GM21576 (cell line): ENCODE measurements at regions not wholly inside any gene's neighbourhood (a gene's known extent, or its start where the extent isn't known, plus 50 kb on each side); places are given as distances from the start of the nearest gene placed in this dataset.
A peak's percentile ranks its signal among the peaks of the same experiment; 100 is the strongest.
"Not testable (repeated sequence)": the region's sequence is repeated elsewhere in the genome, so short reads cannot be mapped to it uniquely, and the experiment has no call there.

ENCODE experiments used
- ATAC-seq: cut with Tn5 transposase; IDR thresholded peaks from one replicate; pipeline ENCODE4 v1.9.1; 2021; ENCODE audit warnings: mild to moderate bottlenecking, moderate library complexity; ENCODE audit not compliant: unreplicated experiment

DNA sequence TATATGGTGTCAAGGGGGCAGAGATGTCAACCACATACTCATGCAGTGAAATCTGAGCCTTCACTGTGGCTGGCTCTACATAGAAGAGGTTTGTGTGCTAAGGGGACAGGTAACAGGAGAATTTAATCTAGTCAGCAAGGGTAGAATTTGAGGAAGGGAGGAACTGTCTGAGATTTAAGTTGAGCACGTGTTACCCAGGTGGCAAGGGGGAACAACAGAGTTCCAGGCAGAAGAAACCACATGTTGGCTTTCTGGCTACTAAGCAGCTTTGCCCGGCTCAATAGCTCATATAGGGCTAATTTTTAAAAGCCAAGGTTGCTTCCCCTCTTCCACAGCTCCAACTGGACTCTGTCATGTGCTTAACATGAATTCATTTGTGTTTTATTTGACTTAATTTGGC lies 397.6 kb downstream of the EDEM1 start:
- ATAC-seq, result no peak

DNA sequence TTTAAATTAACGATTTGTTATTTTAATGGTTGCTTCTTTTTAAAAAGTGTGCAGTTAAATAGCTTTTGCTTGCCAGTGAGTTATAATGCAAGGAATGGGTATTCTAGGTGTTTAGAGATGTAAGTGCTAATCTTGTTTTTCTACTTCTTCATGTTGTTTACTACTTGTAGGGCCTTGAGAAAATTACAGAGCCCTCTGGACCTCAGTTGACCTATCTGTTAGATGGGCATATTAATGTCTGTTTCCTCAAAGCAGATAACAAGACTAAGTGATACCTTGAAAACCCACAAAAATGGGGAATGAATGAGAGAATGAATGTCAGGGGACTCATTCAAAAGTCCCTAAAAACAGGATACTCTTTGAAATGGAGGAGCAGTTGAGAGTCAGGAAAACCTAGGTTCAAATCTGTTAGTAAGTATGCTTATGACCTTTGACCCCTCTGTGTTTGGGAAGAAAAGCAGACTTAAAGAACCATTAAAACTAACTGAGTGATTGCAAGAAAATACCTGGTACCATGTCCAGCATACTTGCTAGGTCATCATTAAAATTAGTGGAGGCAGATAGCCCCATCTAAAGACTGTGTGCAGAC lies 419.5 kb downstream of the EDEM1 start:
- no peak for ATAC-seq

DNA sequence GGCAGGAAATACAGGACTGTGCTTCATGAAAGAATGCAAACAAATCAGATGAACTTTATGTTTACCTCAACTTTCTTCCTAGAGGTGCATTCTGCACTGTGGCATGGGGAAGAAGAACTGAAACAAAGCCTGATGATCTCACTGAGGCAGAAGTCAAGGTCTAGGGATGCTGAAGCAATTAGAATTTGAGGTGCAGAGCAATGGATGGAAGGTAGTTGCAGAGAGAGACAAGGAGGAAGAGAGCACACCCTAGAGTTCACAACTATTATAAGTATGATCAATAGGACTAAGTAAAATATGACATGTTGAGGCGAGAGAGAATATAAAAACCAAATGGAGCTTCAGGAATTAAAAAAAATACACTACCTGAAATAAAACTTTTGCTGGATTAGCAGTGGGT lies 420.1 kb downstream of the EDEM1 start:
- peak; percentile 49 for ATAC-seq

DNA sequence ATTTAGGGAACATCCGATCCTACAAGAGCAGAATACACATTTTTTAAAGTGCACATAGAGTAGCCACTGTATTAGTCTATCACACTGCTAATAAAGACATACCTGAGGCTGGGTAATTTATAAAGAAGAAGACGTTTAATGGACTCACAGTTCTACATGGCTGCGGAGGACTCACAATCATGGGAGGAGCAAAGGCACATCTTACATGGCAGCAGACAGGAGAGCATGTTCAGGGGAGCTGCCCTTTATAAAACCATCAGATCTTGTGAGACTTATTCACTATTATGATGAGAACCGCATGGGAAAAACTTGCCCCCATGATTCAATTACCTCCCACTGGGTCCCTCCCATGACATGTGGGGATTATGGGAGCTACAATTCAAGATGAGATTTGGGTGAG lies 421.5 kb downstream of the EDEM1 start:
- ATAC-seq, result not testable (repeated sequence)

DNA sequence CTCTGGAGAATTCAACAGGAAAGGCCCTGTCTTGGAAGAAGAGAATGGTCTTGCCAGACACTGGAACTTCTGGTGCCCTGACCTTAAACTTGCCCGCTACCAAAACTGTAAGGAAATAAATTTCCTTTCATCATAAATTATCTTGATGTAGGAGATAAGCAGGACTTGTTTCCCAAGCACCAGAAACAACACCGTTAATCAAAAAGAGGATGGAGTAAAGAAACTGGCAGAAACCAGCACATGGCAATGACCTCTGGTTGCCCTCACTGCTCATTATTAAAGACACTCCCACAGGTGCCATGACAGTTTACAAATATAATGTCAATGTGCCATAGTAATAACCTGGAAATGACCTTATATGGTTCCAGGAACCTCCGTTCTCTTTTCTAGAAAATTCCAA lies 426.1 kb downstream of the EDEM1 start:
- ATAC-seq, result no peak

DNA sequence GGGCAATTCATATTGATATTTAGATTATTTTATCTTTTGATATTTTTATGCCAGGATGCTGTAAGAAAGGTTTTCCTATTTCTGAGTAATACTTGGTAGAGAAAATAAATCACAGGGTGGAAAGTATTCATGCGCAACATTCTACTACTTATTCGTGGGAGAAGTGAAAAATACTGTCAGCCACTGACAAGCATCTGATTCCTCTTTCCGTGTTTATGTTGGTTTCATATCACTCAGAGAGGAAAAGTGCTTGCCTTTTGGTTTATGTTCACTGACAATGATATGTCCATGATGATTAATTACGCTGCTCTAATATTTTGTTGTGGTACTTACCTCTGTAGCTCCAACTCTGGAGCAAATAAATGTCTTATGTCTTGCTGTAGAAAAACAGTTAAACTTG lies 429.4 kb downstream of the EDEM1 start:
- no peak for ATAC-seq

DNA sequence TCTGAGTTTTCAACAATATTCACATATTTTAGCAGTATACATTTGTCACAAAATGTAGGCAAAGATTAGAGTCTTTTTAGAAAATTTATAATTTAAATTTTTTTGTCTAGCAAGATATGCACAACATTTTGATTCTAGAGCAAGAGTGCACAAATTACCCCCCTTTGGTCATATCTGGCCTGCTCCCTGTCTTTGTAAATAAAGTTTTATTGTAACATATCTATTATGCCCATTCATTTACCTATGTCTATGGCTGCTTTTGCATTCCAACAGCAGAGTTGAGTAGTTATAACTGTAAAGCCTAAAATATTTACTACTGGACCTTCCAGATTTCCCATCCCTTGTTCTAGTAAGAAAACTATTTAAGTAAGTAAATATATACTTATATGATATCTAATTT lies 430.7 kb downstream of the EDEM1 start:
- no peak for ATAC-seq

DNA sequence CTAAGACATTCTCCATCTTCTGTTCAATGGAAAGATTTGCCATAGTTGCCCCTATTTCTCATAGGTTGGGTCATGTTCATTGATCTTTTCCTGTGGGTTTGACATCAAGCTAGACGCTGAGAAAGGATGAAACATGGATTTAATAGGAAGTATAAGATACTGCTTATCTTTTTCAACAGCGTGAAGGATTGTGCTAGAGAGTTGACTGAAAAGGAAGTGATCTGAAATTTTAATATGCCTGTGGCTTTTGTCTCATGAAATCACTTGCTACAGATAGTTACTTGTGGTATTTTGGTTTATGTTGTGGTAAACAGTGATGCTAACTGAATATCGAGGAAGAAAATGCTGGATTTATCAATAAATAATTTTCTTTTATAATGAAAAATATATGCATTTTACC lies 442.9 kb downstream of the EDEM1 start:
- ATAC-seq, result no peak

DNA sequence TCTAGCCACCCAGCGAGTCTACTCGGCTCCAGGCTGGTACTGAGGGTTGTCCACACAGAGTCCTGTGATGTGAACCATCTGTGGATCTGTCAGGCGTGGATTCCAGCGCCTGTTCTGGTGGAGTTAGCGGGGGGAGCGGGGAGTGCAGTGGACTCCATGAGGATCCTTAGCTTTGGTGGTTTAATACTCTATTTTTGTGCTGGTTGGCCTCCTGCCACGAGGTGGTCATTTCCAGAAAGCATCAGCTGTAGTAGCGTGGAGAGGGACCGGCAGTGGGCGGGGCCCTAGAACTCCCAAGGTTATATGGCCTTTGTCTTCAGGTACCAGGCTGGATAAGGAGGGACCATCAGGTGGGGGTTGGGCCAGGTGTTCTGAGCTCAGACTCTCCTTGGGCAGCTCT lies 446.5 kb downstream of the EDEM1 start:
- no peak for ATAC-seq

DNA sequence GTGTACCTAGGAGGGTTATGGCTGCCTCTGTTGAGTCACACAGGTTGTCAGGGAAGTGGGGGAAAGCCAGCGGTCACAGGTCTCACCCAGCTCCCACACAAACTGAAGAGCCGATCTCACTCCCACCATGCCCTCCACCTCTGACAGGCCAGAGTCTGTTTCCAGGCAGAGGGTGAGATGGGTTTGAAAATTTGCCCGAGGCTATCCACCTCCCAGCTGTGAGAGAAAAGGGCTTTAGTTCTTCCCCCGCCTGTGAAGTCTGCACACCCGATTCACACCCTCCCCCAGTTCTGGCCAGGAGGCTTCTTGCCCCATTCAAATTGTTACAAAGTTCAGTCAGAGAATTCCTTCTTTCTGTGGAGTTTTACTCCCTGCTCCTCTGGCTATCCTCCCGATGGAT lies 446.9 kb downstream of the EDEM1 start:
- no peak for ATAC-seq

DNA sequence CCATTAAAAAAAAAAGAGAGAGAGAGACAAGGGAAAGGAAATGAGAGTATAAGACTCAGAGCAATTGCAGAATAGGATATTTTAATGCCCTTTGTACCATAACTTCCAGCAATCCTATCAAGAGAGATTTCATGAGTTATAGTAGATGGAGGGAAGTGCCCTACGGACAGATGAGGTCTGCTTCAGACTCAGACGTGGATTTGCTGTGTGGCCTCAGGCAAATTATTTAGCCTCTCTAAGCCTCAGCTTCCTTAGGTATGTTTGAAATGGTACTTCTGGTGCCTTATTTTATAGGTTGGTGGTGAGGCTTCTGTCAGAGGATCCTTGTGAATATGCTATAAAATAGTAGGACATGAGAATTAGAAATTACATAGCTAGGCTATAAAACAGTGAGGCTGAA lies 448.2 kb downstream of the EDEM1 start:
- ATAC-seq, result no peak

DNA sequence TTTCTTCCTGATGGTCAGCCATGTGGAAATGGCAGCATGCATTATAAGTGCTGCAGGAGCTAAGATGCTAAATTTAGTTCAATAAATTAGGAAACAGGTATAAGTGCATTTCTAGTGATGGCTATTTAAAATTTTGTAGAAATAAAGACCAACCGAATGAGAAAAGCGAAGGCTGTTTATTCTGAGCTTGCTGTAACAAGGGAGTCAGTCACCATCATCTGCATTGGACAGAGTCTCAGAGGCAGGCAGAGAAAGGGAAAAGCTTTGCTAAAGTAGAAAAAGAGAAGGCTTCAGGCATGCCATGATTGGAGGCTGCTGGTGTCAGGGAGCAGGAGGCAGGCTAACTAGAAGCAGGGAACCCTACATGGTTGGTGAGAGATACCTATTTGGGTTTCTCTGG lies 451.0 kb downstream of the EDEM1 start:
- no peak for ATAC-seq

DNA sequence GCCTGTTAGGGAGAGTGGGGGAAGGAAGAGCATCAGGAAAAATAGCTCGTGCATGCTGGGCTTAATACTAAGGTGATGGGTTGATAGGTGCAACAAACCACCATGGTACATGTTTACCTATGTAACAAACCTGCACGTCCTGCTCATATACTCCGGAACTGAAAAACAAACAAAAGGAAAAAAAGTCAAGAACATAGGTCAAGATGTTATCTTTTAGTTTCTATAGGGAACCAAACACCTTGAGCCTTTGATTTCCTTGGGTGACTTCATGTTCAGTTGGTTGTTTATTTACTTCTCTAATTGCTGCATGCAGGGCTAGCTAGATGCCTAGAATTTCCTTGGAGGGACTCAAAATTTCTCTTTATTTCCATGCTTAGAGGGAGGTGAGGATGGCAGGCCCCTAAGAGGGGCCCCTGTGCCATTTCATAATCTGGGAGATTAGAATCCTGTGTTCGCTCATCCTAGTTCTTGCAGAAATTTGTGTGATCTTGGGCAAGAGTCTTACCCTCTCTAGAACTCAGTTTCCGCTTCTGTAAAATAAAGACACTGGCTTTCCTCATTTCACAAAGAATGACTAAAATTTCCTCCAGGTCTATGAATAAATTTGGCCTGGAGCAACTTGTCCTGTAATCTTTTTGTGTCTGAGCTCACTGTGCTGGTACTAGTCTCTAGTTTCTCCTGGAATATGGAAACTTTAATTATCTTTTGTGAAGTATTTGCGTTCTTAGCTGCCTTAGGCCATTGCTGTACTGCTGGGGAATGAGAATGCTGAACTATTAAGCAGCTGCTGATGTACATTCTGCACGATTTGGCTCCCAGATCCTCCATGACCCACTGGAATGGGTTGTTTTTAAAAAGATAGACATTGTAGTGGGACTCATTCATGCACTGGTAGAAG lies 457.5 kb downstream of the EDEM1 start:
- ATAC-seq, result no peak

DNA sequence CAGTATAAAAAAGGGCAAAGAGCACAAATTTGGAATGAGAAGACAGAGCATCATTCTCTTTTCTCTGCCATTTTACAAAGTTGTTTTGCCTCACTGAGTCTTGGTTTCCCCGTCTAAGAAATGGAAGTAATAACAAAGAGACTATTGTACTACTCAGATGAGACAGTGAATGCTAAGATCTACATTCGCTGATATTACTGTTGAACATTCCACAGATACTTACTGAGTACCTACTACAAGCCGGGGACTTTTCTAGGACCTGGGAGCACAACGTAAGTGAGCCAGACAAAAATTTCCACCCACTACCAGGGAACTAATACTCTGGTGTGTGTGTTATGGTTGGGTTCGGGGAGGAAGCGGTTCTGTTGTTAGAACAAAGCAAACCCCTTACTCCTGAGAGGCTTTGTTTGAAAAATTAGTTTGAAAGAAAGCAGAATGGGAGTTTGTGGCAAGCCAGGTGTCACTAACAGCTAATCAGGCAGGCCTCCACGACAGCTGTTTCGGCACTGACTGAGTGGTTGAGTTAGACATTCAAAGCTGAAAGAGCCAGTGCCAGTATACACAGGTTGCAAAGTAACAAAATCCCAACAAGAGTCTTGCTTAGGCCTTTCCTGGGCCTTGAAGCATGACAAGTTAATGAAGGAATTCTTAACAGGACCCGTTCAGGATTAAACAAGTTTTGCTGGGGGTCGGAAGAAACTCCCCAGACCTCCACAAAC lies 458.3 kb downstream of the EDEM1 start:
- ATAC-seq, result no peak

DNA sequence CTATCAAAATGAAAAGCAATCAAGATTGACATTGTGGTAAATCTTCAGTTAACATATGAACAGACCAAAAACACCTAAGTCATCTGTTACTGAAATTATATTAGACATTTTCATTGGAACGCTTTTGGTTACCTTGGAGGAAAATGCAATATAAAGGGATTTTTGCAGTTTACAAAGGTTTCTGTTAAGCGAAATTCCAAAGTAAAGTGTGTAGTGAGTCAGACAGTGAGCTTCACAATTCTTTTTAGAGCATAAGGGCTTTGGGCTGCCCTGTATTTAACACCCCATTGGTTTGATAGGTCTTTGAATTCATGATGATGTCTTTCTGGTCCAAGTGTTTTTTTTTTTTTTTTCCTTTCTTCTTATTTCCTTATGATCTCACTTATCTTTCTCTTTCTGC lies 462.8 kb downstream of the EDEM1 start:
- no peak for ATAC-seq

DNA sequence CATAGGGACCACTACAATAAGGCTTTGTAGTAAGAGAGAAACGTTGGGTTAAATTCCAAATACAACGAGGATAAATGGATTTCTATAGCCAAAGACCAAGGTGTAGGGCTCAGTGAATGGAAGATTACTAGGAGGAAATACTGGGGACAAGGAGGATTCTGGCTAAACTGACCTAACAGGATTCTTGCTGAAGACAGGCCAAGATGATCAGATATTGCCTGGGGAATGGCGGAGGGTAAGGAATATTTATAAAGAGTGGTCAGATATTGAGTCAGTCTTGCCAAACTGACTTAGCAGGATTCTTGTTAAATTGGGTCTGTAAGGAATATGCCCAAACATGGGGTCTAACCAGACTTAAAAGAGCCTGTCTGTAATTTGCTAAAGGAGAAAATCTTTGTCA lies 463.8 kb downstream of the EDEM1 start:
- ATAC-seq, result no peak

DNA sequence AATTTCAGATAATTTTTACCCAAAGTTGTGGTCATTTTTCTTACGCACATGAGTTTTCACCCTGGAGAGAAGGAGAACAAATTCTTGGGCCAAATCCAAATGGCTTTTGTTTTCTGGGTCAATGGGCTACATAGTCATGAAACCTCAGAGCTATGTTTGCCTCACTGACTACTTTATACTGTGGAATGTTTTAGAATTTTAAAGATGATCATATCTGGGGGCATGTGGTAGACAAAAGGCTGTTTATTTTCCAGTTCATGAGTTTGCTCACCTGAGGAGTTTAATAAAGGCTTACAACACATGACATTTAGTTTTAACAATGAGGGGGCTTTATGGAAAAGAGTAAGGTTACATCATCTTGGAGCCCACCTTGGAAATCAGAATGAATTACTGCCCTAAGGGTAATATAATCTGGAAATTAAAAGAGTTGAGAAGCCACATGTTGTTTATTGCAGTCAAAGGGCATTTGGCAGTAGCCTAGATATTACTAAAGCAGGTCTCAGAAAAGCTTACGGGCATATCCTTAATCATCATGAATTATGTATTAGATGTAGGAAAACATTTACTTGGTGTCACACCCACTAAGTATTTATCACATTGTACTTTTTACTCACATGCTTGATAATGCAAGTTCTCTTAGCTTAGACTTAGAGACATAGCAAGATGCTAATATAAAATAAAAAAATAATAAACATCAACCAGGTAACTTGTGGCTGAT lies 466.1 kb downstream of the EDEM1 start:
- no peak for ATAC-seq

DNA sequence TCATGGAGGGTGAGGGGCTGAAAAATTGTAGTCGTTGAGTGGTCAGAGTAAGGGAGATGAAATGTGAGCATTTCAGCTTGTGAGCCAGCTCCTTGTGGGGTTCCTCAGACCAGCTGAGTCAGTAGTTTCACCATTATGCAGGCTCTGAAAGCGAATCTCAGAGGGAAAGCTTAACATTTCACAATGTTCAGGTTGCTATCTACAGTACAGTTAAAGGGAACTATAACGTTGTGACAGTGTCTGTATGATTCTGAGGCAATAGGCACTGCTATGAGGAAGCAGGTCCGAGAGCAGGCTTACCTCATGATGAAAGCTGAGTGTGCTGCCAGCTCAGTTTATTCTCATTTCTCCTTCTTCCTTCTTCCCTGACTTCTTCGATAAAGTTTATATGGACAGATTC lies 469.6 kb downstream of the EDEM1 start:
- no peak for ATAC-seq

DNA sequence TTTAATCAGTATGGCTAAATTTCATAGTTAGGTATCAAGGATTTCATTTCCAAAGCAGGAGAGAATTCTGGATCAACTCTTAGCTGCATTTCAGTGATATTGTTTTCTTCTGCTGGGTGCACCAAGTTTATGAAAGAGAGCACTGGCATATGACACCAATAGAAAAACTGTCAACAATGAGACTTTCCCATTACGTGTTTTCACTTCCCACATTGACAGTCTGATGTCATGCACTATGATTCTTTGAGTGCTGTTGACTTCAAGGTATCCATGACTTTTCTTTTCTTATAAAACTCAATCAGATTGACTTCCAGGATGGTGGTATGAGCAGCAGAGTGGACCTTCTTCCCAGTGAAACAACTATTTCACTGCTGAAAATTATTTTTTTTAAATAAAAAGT lies 476.1 kb downstream of the EDEM1 start:
- no peak for ATAC-seq

DNA sequence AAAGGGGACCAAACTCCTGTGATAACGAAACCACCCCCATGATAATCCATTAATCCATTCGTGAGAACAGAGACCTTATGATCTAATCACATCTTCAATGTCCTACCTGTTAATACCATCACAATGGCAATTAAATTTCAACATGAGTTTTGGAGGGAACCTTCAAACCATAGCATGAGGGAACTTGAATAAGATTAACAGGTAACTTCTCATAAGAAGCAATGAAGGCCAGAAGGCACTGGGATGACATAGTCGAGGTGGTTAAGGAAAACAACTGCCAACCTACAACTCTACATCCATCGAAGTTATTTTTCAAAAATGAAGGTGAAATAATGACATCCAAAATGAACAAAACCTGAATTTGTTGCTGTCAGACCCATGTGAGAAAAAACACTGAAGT lies 478.9 kb downstream of the EDEM1 start:
- no peak for ATAC-seq

DNA sequence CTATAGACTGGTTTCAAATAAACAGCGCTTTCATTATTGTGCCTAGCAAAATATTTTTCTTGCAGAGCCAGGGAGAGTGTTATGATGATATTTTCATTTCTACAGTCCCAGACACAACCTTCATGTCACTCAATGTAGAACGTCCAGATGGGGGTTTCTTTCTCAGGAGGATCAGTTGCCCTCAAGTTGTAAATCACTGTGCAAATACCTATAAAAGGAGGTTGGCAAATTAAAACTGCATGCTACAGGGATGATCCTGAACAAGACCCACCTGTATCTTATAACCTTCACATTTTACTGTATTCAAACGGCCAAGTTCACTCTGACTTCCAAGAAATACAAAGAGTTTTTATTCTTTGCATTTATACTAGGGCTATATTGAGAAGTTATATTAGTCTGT lies 486.0 kb downstream of the EDEM1 start:
- no peak for ATAC-seq
